Smooth muscle cell of the brain vasculature (primary cell): ENCODE measurements at regions not wholly inside any gene's neighbourhood (a gene's known extent, or its start where the extent isn't known, plus 50 kb on each side); places are given as distances from the start of the nearest gene placed in this dataset.

Experiments
- DNase-seq: peaks from one replicate; pipeline ENCODE4 v3.0.0-alpha.2; 2012; ENCODE audit warnings: low read depth, low spot score

GRCh38 chr5:96247097-96247701 lies 185.8 kb downstream of the PCSK1 start:
- no peak for DNase-seq

GRCh38 chr5:96245140-96246091 lies 187.6 kb downstream of the PCSK1 start:
- DNase-seq, result no peak

- DNase-seq, result no peak
These were observed 188.4 kb downstream of the PCSK1 start for GRCh38 chr5:96244696-96245095.

GRCh38 chr5:96243862-96244261 lies 189.2 kb downstream of the PCSK1 start:
- DNase-seq, result no peak

GRCh38 chr5:96243203-96243602 lies 189.8 kb downstream of the PCSK1 start:
- DNase-seq, result no peak

- no peak for DNase-seq
These were observed 190.5 kb downstream of the PCSK1 start for GRCh38 chr5:96242571-96242970.

- DNase-seq, result no peak
These were observed 196.2 kb downstream of the PCSK1 start for GRCh38 chr5:96236831-96237230.

GRCh38 chr5:96236051-96236450 lies 197.0 kb downstream of the PCSK1 start:
- no peak for DNase-seq

GRCh38 chr5:96235008-96235910 lies 197.8 kb downstream of the PCSK1 start:
- no peak for DNase-seq

GRCh38 chr5:96232602-96233001 lies 200.4 kb downstream of the PCSK1 start:
- DNase-seq, result no peak

GRCh38 chr5:96229188-96229587 lies 203.9 kb downstream of the PCSK1 start:
- no peak for DNase-seq

- no peak for DNase-seq
These were observed 204.6 kb downstream of the PCSK1 start for GRCh38 chr5:96228408-96228807.

- no peak for DNase-seq
These were observed 205.1 kb downstream of the PCSK1 start for GRCh38 chr5:96227957-96228356.

- peak; percentile 50 for DNase-seq
These were observed 206.0 kb downstream of the PCSK1 start for GRCh38 chr5:96226941-96227552.

GRCh38 chr5:96222129-96222528 lies 210.9 kb downstream of the PCSK1 start:
- no peak for DNase-seq

- no peak for DNase-seq
These were observed 212.2 kb downstream of the PCSK1 start for GRCh38 chr5:96220610-96221390.

- no peak for DNase-seq
These were observed 213.3 kb downstream of the PCSK1 start for GRCh38 chr5:96219580-96220281.

GRCh38 chr5:96218653-96219052 lies 214.4 kb downstream of the PCSK1 start:
- DNase-seq, result no peak

GRCh38 chr5:96214442-96215197 lies 218.4 kb downstream of the PCSK1 start:
- DNase-seq, result no peak
